ENCODE measurements at regions not wholly inside any gene's neighbourhood (a gene's known extent, or its start where the extent isn't known, plus 50 kb on each side); places are given as distances from the start of the nearest gene placed in this dataset.
A peak's percentile ranks its signal among the peaks of the same experiment; 100 is the strongest.

- Histone ChIP-seq H4K20me1 (ENCODE audit: insufficient read depth) (no peaks in the 10 kb centered on the region), H2AFZ (ENCODE audit: low read depth, low read length) (no peak overlapping the region), H3K9ac (ENCODE audit: low read length) (peak overlapping the region; percentile 14), H3K36me3 (ENCODE audit: insufficient read depth, low read length) (no peaks in the 10 kb centered on the region), H3K79me2 (replicated peaks; ENCODE audit: insufficient read depth, low read length) (no peaks in the 10 kb centered on the region), H3K9me2 (ENCODE audit: insufficient read depth, low read length) (no peaks in the 10 kb centered on the region), H3K4me3 (ENCODE audit: low read length) (no peak overlapping the region), H3K27me3 (ENCODE audit: insufficient read depth, low read depth, low read length) (no peaks in the 10 kb centered on the region), H3K4me2 (ENCODE audit: low read length) (no peak overlapping the region), H3F3A (ENCODE audit: insufficient read depth, low read length, poor library complexity, severe bottlenecking) (peaks cover 8% of the 10 kb centered on the region), H3K9me3 (ENCODE audit: low read length) (no peaks in the 10 kb centered on the region), H3K27ac (ENCODE audit: low read length) (peak overlapping the region; percentile 99)
- TF ChIP-seq TAF1 (IDR thresholded peaks at IDR 0.05; ENCODE audit: low read depth) = no peak
- TF ChIP-seq EZH2 (IDR thresholded peaks at IDR 0.05; ENCODE audit: borderline replicate concordance, insufficient read depth, low read length, poor library complexity, severe bottlenecking) = no peak
- TF ChIP-seq REST (IDR thresholded peaks at IDR 0.05; ENCODE audit: borderline replicate concordance) = no peak
- TF ChIP-seq MXI1 (conservative IDR thresholded peaks at IDR 0.05; ENCODE audit: poor library complexity, severe bottlenecking) = no peak
- no peak for TF ChIP-seq EP300 (conservative IDR thresholded peaks at IDR 0.05; ENCODE audit: poor library complexity, severe bottlenecking)
- no peak for TF ChIP-seq RAD21 (conservative IDR thresholded peaks at IDR 0.05)
- no peak for TF ChIP-seq POLR2AphosphoS5 (IDR thresholded peaks at IDR 0.05)
- no peak for TF ChIP-seq CTCF (IDR thresholded peaks at IDR 0.05; ENCODE audit: poor library complexity, severe bottlenecking)
- no peak for TF ChIP-seq SMC3 (conservative IDR thresholded peaks at IDR 0.05; ENCODE audit: poor library complexity)
These were observed 108.6 kb downstream of the PPP1R3A start for GRCh38 chr7:113810080-113810744.

GRCh38 chr7:113809581-113809980, 109.2 kb downstream of the PPP1R3A start:
- H3K27me3 ChIP-seq (ENCODE audit: insufficient read depth, low read depth, low read length) = no peaks in the 10 kb centered on the region
- H3K4me2 ChIP-seq (ENCODE audit: low read length) = no peak overlapping the region
- no peak for TF ChIP-seq TAF1 (IDR thresholded peaks at IDR 0.05; ENCODE audit: low read depth)
- no peak for TF ChIP-seq REST (IDR thresholded peaks at IDR 0.05; ENCODE audit: borderline replicate concordance)
- no peak for TF ChIP-seq EZH2 (IDR thresholded peaks at IDR 0.05; ENCODE audit: borderline replicate concordance, insufficient read depth, low read length, poor library complexity, severe bottlenecking)
- no peak for TF ChIP-seq SMC3 (conservative IDR thresholded peaks at IDR 0.05; ENCODE audit: poor library complexity)
- H3K9me2 ChIP-seq (ENCODE audit: insufficient read depth, low read length) = no peaks in the 10 kb centered on the region
- peak overlapping the region; percentile 99 for H3K27ac ChIP-seq (ENCODE audit: low read length)
- no peak overlapping the region for H2AFZ ChIP-seq (ENCODE audit: low read depth, low read length)
- no peaks in the 10 kb centered on the region for H3K36me3 ChIP-seq (ENCODE audit: insufficient read depth, low read length)
- H3K9me3 ChIP-seq (ENCODE audit: low read length) = no peaks in the 10 kb centered on the region
- H3F3A ChIP-seq (ENCODE audit: insufficient read depth, low read length, poor library complexity, severe bottlenecking) = peaks cover 8% of the 10 kb centered on the region
- no peaks in the 10 kb centered on the region for H4K20me1 ChIP-seq (ENCODE audit: insufficient read depth)
- H3K9ac ChIP-seq (ENCODE audit: low read length) = peak overlapping the region; percentile 14
- no peaks in the 10 kb centered on the region for H3K79me2 ChIP-seq (replicated peaks; ENCODE audit: insufficient read depth, low read length)
- no peak overlapping the region for H3K4me3 ChIP-seq (ENCODE audit: low read length)
